HG03342 (cell line): ENCODE measurements at regions not wholly inside any gene's neighbourhood (a gene's known extent, or its start where the extent isn't known, plus 50 kb on each side); places are given as distances from the start of the nearest gene placed in this dataset.

Experiments used
- ATAC-seq: cut with Tn5 transposase; IDR thresholded peaks from one replicate; pipeline ENCODE4 v1.9.1; 2021; ENCODE audit warnings: mild to moderate bottlenecking, moderate library complexity; ENCODE audit not compliant: unreplicated experiment

GRCh38 chr5:74576941-74577456 lies 63.5 kb downstream of the ENC1 start:
- ATAC-seq: peak; percentile 80

- no peak for ATAC-seq
Measured at GRCh38 chr5:74575741-74576538, 64.6 kb downstream of the ENC1 start.

DNA sequence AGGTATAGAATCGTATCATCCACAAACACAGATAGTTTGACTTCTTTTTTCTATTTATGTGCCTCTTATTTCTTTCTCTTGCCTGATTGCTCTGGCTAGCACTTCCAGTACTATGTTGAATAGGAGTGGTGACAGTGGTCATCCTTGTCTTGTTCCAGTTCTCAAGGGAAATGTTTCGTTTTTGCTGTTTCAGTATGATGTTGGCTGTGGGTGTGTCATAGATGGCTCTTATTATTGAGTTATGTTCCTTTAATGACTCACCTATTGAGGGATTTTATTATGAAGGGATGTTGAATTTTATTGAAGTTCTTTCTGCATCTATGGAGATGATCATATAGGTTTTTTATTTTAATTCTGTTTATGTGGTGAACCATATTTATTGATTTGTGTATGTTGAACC lies 70.3 kb downstream of the ENC1 start:
- ATAC-seq: no peak

- no peak for ATAC-seq
Measured at GRCh38 chr5:74567411-74567995, 73.0 kb downstream of the ENC1 start.

DNA sequence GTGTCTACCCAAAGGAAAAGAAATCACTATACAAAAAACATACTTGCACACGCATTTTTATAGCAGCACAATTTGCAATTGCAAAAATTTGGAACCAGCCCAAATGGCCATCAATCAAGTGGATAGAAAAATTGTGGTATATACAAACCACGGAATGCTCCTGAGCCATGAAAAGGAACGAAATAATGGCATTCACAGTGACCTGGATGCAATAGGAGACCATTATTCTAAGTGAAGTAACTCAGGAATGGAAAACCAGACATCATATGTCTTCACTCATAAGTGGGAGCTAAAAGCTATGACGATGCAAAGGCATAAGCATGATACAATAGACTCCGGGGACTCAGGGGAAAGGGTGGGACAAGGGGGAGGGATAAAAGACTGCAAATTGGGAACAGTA lies 78.4 kb downstream of the ENC1 start:
- no peak for ATAC-seq

GRCh38 chr5:74560245-74560644 lies 80.3 kb downstream of the ENC1 start:
- ATAC-seq: no peak

- ATAC-seq: no peak
Measured at GRCh38 chr5:74556631-74557595, 83.6 kb downstream of the ENC1 start.

DNA sequence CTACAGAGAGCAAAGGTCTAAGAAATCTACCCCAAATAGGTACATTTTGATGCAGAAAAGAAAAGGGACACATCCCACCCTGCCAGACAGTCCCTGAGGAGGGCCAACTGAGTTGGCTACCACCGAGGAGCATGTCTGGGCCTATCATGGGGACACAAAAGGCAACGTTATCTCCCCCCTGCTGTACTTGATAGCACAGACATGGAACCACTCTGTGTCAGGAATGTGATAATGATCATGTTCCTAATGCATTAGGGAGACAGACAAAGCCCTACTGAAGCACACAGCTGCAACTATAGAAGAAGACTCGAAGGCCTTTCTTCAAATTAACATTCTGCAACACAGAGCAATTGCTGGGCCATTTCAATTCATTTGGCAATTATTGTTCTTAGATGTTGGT lies 84.5 kb downstream of the ENC1 start:
- no peak for ATAC-seq

DNA sequence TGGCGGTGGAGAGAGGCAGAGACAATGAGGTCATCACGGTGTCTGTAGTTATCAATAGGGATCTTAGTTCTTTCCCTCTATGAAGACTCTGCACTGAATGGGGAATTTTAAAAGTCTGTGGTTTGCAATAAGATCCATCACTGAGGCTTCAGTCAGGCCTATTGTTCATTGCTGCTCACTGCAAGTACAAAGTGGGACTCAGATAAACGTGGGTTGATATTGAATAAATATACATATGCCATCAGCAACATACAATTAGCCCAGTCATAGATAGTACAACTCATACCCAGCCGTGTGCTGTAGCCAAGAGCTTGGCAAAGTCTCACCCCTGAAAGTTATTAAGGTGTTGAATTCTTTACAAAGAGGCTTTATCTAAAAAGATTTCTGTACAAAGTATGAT lies 88.4 kb downstream of the ENC1 start:
- ATAC-seq: no peak

GRCh38 chr5:74550927-74551326 lies 89.6 kb downstream of the ENC1 start:
- ATAC-seq: no peak

GRCh38 chr5:74549384-74549783 lies 91.1 kb downstream of the ENC1 start:
- ATAC-seq: no peak

DNA sequence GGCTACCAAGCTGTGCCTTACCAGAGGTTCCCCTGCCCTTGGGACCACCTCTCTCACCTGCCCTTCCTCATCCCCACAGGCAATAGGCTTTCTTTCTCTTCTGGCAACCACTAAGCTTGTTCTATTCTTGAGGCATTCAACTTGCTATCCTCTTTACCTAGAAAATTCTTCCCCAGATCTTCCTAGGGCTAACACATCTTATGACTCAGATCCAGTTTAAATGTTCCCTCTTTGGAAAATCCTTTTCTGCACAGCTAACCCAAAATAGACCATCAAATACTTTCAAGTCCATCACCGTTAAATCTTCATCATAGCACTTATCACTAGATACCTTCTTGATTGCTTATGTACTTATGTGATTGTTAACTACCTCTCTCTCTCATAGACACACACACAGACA lies 93.7 kb downstream of the ENC1 start:
- ATAC-seq: no peak

DNA sequence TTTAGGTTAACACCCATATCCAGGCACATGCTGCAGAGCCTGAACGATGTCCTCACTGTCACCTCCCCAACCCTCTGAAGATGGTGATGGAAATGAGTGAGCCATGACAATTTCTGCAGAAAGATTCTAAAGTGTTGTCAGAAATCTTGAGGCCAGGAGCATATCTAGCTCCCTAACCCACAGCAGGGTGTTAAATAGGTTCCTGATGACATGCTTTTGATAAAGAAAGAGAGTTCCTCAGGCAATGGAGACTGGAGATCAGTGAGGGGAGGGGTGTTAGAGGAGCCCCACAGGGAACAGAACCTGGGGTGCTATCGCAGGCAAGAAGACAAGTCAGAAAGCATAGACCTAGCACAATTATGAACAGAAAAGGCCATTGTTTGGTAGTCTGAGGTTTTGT lies 95.7 kb downstream of the ENC1 start:
- no peak for ATAC-seq

GRCh38 chr5:74543162-74543995 lies 97.1 kb downstream of the ENC1 start:
- ATAC-seq: no peak

DNA sequence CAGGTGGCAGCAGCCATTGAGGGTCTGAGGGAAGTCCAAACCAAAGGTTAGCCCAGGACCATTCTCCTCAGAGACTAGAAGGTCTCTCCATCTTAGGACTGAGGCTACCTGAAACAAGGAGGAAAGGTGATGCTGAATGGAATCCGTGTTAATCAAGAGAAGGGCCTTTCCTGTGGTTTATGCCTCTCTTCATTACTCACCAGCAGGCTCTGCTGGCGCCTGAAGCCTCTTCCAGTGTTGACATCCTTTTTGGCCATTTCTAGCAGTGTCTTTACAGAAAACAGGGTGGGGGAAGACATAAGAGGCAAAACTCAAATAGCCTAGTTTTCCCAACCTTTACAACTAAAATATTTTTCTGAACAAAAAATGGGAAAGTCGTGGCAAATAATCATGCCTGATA lies 98.0 kb downstream of the ENC1 start:
- no peak for ATAC-seq

GRCh38 chr5:74541381-74541781 lies 99.1 kb downstream of the ENC1 start:
- ATAC-seq: no peak

DNA sequence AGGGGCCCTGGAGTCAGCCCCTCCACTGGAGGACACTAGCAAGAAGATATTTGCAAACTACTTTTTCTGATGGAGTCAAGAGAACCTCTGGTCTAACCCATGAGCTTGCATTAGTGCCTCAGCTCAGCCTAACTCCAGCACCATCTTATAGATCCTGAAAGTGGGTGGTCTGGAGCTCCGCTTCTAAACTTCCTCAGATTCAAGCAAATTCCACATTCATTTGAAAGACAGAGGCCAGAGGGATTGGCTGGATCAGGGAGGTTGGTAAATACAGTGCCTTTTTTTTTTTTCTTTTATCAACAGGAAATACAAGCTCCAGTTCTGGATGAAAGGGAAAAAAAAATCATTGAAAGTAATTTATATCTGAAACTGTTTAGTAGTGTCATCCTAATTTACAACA lies 99.9 kb downstream of the ENC1 start:
- ATAC-seq: no peak

DNA sequence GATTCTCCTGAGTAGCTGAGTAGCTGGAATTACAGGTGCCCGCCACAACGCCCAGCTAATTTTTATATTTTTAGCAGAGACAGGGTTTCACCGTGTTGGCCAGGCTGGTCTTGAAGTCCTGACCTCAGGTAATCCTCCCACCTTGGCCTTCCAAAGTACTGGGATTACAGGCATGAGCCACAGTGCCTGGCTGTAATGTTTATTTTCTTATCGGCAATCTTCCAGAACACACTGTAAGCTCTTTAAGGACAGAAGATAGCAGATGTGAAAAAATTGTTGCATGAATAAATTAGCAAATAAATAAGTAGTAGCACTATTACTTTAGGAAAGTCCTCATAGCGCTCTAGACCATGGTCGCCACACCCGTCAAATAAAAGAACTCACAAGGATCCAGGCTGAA lies 100.5 kb downstream of the ENC1 start:
- ATAC-seq: no peak

GRCh38 chr5:74538206-74538661 lies 102.3 kb downstream of the ENC1 start:
- ATAC-seq: no peak

- ATAC-seq: no peak
Measured at GRCh38 chr5:74536658-74537057, 103.9 kb downstream of the ENC1 start.
